HG03060 (cell line): ENCODE measurements at regions not wholly inside any gene's neighbourhood (a gene's known extent, or its start where the extent isn't known, plus 50 kb on each side); places are given as distances from the start of the nearest gene placed in this dataset.

ENCODE experiments used
- ATAC-seq: cut with Tn5 transposase; IDR thresholded peaks from one replicate; pipeline ENCODE4 v1.9.1; 2021; ENCODE audit warnings: low read depth, moderate number of reproducible peaks; ENCODE audit not compliant: unreplicated experiment

- no peak for ATAC-seq
Measured at GRCh38 chr5:52665559-52665958, 122.2 kb upstream of the ITGA1 start.

- ATAC-seq = no peak
Measured at GRCh38 chr5:52668139-52668538, 119.6 kb upstream of the ITGA1 start.

GRCh38 chr5:52668544-52669185 lies 119.1 kb upstream of the ITGA1 start:
- ATAC-seq = no peak

GRCh38 chr5:52672459-52672858 lies 115.3 kb upstream of the ITGA1 start:
- no peak for ATAC-seq

GRCh38 chr5:52673495-52673894 lies 114.2 kb upstream of the ITGA1 start:
- ATAC-seq = no peak

GRCh38 chr5:52674815-52675545 lies 112.7 kb upstream of the ITGA1 start:
- no peak for ATAC-seq

GRCh38 chr5:52682492-52682891 lies 105.2 kb upstream of the ITGA1 start:
- no peak for ATAC-seq

GRCh38 chr5:52684051-52684450 lies 103.7 kb upstream of the ITGA1 start:
- no peak for ATAC-seq

- no peak for ATAC-seq
Measured at GRCh38 chr5:52685566-52685965, 102.2 kb upstream of the ITGA1 start.

- no peak for ATAC-seq
Measured at GRCh38 chr5:52685971-52686370, 101.7 kb upstream of the ITGA1 start.

- no peak for ATAC-seq
Measured at GRCh38 chr5:52690236-52690768, 97.4 kb upstream of the ITGA1 start.

- no peak for ATAC-seq
Measured at GRCh38 chr5:52692039-52692438, 95.7 kb upstream of the ITGA1 start.

GRCh38 chr5:52692606-52693005 lies 95.1 kb upstream of the ITGA1 start:
- ATAC-seq = no peak

GRCh38 chr5:52693280-52693679 lies 94.4 kb upstream of the ITGA1 start:
- no peak for ATAC-seq

- ATAC-seq = no peak
Measured at GRCh38 chr5:52693836-52694235, 93.9 kb upstream of the ITGA1 start.

- ATAC-seq = no peak
Measured at GRCh38 chr5:52694648-52695047, 93.1 kb upstream of the ITGA1 start.

GRCh38 chr5:52702877-52703276 lies 84.8 kb upstream of the ITGA1 start:
- no peak for ATAC-seq

GRCh38 chr5:52703321-52703720 lies 84.4 kb upstream of the ITGA1 start:
- no peak for ATAC-seq

- ATAC-seq = no peak
Measured at GRCh38 chr5:52705720-52706119, 82.0 kb upstream of the ITGA1 start.

GRCh38 chr5:52706775-52707174 lies 80.9 kb upstream of the ITGA1 start:
- no peak for ATAC-seq

- no peak for ATAC-seq
Measured at GRCh38 chr5:52707616-52708015, 80.1 kb upstream of the ITGA1 start.

- ATAC-seq = no peak
Measured at GRCh38 chr5:52708463-52708862, 79.3 kb upstream of the ITGA1 start.
